H9 (cell line): ENCODE measurements at regions not wholly inside any gene's neighbourhood (a gene's known extent, or its start where the extent isn't known, plus 50 kb on each side); places are given as distances from the start of the nearest gene placed in this dataset.

ENCODE experiments used
- DNase-seq: peaks from one replicate; pipeline ENCODE4 v3.0.0-alpha.2; 2017
- H2AFZ ChIP-seq: one replicate; pipeline ENCODE4 v1.6.1; 2013; ENCODE audit warnings: mild to moderate bottlenecking, low read length, control low read depth, moderate library complexity
- H2AK5ac ChIP-seq: 2 replicates; pipeline ENCODE4 v1.6.1; 2013; ENCODE audit warnings: low read length, control low read depth, mixed read lengths; ENCODE audit not compliant: insufficient read length
- H2BK120ac ChIP-seq: one replicate; pipeline ENCODE4 v1.6.1; 2013; ENCODE audit warnings: low read depth, mild to moderate bottlenecking, low read length, control low read depth, inconsistent platforms; ENCODE audit not compliant: poor library complexity, severe bottlenecking
- H2BK12ac ChIP-seq: 2 replicates; pipeline ENCODE4 v1.6.1; 2013; ENCODE audit warnings: low read length, control low read depth, mixed read lengths, low read depth; ENCODE audit not compliant: insufficient read length
- H2BK15ac ChIP-seq: 2 replicates; pipeline ENCODE4 v1.6.1; 2013; ENCODE audit warnings: low read depth, low read length, control low read depth
- H2BK20ac ChIP-seq: one replicate; pipeline ENCODE4 v1.6.1; 2013; ENCODE audit warnings: low read depth, mild to moderate bottlenecking, low read length, control low read depth, inconsistent platforms; ENCODE audit not compliant: poor library complexity, severe bottlenecking
- H2BK5ac ChIP-seq: 2 replicates; pipeline ENCODE4 v1.6.1; 2013; ENCODE audit warnings: low read length, control low read depth, mixed read lengths; ENCODE audit not compliant: insufficient read length
- H3K14ac ChIP-seq: 2 replicates; pipeline ENCODE4 v1.6.1; 2013; ENCODE audit warnings: low read length, control low read depth; ENCODE audit not compliant: insufficient read depth
- H3K18ac ChIP-seq: 2 replicates; pipeline ENCODE4 v1.6.1; 2013; ENCODE audit warnings: low read depth, mild to moderate bottlenecking, mixed read lengths, low read length, control low read depth; ENCODE audit not compliant: insufficient read length
- H3K23ac ChIP-seq: 2 replicates; pipeline ENCODE4 v1.6.1; 2013; ENCODE audit warnings: low read length, control low read depth, mixed read lengths, low read depth; ENCODE audit not compliant: insufficient read length
- H3K23me2 ChIP-seq: 2 replicates; pipeline ENCODE4 v1.6.1; 2013; ENCODE audit warnings: low read depth, mild to moderate bottlenecking, mixed read lengths, low read length, control low read depth; ENCODE audit not compliant: insufficient read length, poor library complexity, severe bottlenecking
- H3K27ac ChIP-seq: 2 replicates; pipeline ENCODE4 v1.5.1; 2013; ENCODE audit warnings: low read length, control low read depth, mixed read lengths, low read depth; ENCODE audit not compliant: insufficient read length
- H3K27me3 ChIP-seq: 2 replicates; pipeline ENCODE4 v1.6.1; 2013; ENCODE audit warnings: low read length, control low read depth, inconsistent platforms; ENCODE audit not compliant: insufficient read depth
- H3K4ac ChIP-seq: 2 replicates; pipeline ENCODE4 v1.6.1; 2013; ENCODE audit warnings: low read depth, mild to moderate bottlenecking, control low read depth, inconsistent platforms, low read length, moderate library complexity
- H3K4me1 ChIP-seq: 2 replicates; pipeline ENCODE4 v1.6.1; 2013; ENCODE audit warnings: low read length, control low read depth, inconsistent platforms; ENCODE audit not compliant: insufficient read depth
- H3K4me2 ChIP-seq: 2 replicates; pipeline ENCODE4 v1.6.1; 2013; ENCODE audit warnings: low read length, control low read depth, mixed read lengths; ENCODE audit not compliant: insufficient read length, insufficient read depth
- H3K56ac ChIP-seq: 2 replicates; pipeline ENCODE4 v1.6.1; 2013; ENCODE audit warnings: low read depth, mild to moderate bottlenecking, mixed read lengths, low read length, control low read depth; ENCODE audit not compliant: insufficient read length
- H3K79me1 ChIP-seq: 2 replicates; pipeline ENCODE4 v1.6.1; 2013; ENCODE audit warnings: low read depth, mild to moderate bottlenecking, moderate library complexity, low read length, control low read depth, inconsistent platforms; ENCODE audit not compliant: insufficient read depth, poor library complexity, severe bottlenecking
- H3K79me2 ChIP-seq: 2 replicates; pipeline ENCODE4 v1.6.1; 2013; ENCODE audit warnings: low read length, control low read depth, inconsistent platforms; ENCODE audit not compliant: insufficient read depth
- H3K9ac ChIP-seq: 2 replicates; pipeline ENCODE4 v1.6.1; 2013; ENCODE audit warnings: low read length, control low read depth, mixed read lengths; ENCODE audit not compliant: insufficient read length; ENCODE audit errors: extremely low read depth
- H3K9me3 ChIP-seq: one replicate; pipeline ENCODE4 v1.6.1; 2013; ENCODE audit warnings: low read depth, low read length, inconsistent platforms; ENCODE audit not compliant: control insufficient read depth
- H3T11ph ChIP-seq: one replicate; pipeline ENCODE4 v1.6.1; 2013; ENCODE audit warnings: mild to moderate bottlenecking, low read length, control low read depth, inconsistent platforms
- H4K20me1 ChIP-seq: one replicate; pipeline ENCODE4 v1.6.1; 2013; ENCODE audit not compliant: control insufficient read depth, insufficient read length, insufficient read depth
- H4K5ac ChIP-seq: 2 replicates; pipeline ENCODE4 v1.6.1; 2013; ENCODE audit warnings: low read depth, mild to moderate bottlenecking, mixed read lengths, low read length, control low read depth; ENCODE audit not compliant: insufficient read length
- H4K8ac ChIP-seq: replicated peaks from 2 replicates; pipeline ENCODE4 v1.6.1; 2013; ENCODE audit warnings: low read length, control low read depth, mixed read lengths, low read depth; ENCODE audit not compliant: insufficient read length
- H4K91ac ChIP-seq: 2 replicates; pipeline ENCODE4 v1.6.1; 2013; ENCODE audit warnings: low read depth, mild to moderate bottlenecking, moderate library complexity, mixed read lengths, low read length, control low read depth; ENCODE audit not compliant: insufficient read length
- H3K27ac Mint-ChIP-seq, 3 experiments: 2 replicates in 2 of 3; 3 replicates in 1 of 3; pipeline ENCODE4 v1.8.0; 2020 to 2021; ENCODE audit warnings: mixed read lengths in 3 of 3, mild to moderate bottlenecking in 1 of 3, moderate library complexity in 1 of 3
- H3K27me3 Mint-ChIP-seq: 2 replicates; pipeline ENCODE4 v1.8.0; 2021; ENCODE audit warnings: low read depth, mild to moderate bottlenecking, moderate library complexity, mixed read lengths
- H3K36me3 Mint-ChIP-seq, 3 experiments: 2 replicates in 2 of 3; 3 replicates in 1 of 3; pipeline ENCODE4 v1.8.0; 2020 to 2021; ENCODE audit warnings: low read depth in 3 of 3, mixed read lengths in 3 of 3; ENCODE audit not compliant: insufficient read depth in 1 of 3
- H3K4me1 Mint-ChIP-seq, 2 experiments: 2 replicates each; pipeline ENCODE4 v1.8.0; 2020; ENCODE audit warnings: mixed read lengths in 2 of 2
- H3K4me3 Mint-ChIP-seq, 2 experiments: 2 replicates in 1 of 2; 3 replicates in 1 of 2; pipeline ENCODE4 v1.8.0; 2020 to 2021; ENCODE audit warnings: mild to moderate bottlenecking in 2 of 2, mixed read lengths in 2 of 2, moderate library complexity in 1 of 2
- H3K9me3 Mint-ChIP-seq, 2 experiments: 2 replicates in 1 of 2; 3 replicates in 1 of 2; pipeline ENCODE4 v1.8.0; 2020; ENCODE audit warnings: mild to moderate bottlenecking in 2 of 2, mixed read lengths in 2 of 2, moderate library complexity in 1 of 2
- TF ChIP-seq, protein P1 (sequence below): fragments of 200-600 bp; sonication (generic); conservative IDR thresholded peaks from 3 replicates; pipeline ENCODE4 v1.8.0; 2021; ENCODE audit warnings: antibody characterized with exemption, mild to moderate bottlenecking

DNA sequence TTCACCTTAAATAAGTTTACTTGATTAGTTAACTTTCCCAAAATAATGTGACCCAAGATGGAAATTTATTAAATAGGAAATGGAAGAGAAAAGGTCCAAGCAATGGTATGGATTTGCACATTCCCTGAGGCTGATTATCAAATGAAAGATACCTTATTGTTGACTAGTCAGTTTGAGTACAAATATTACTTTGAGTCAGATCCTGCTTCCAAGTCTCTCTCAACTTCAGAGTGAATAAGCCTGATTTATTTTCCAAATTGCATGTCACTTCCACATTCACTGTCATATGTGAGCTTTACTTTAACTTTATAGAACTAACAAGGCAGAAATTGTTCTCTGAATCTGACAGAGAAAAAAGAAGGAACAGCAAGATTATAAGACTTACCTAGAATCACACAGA, 520.8 kb downstream of the RAB28 start:
- Histone ChIP-seq H2BK12ac (no peak overlapping the region), H3K9me3 (no peaks in the 10 kb centered on the region), H2BK20ac (no peak overlapping the region), H3K27ac (no peak overlapping the region), H4K8ac (no peak overlapping the region), H3K79me1 (no peaks in the 10 kb centered on the region), H4K91ac (no peak overlapping the region), H3K23ac (no peak overlapping the region), H2BK15ac (no peak overlapping the region), H3K4ac (no peak overlapping the region), H2BK5ac (no peak overlapping the region), H2BK120ac (no peak overlapping the region), H3K4me2 (no peak overlapping the region), H2AFZ (no peak overlapping the region), H3K27me3 (no peaks in the 10 kb centered on the region), H4K20me1 (no peaks in the 10 kb centered on the region), H3K56ac (no peak overlapping the region), H3K9ac (no peak overlapping the region), H3T11ph (no peak overlapping the region), H4K5ac (no peak overlapping the region), H3K79me2 (no peaks in the 10 kb centered on the region), H3K4me1 (no peaks in the 10 kb centered on the region; the same call in 1 of the 2 replicates), H2AK5ac (no peak overlapping the region), H3K14ac (no peak overlapping the region), H3K23me2 (no peaks in the 10 kb centered on the region), H3K18ac (no peak overlapping the region)
- H3K4me1 Mint-ChIP-seq = peaks cover 8 to 13% of the 10 kb centered on the region in 2 experiments
- no peak overlapping the region for H3K27ac Mint-ChIP-seq
- H3K36me3 Mint-ChIP-seq = no peaks in the 10 kb centered on the region
- H3K4me3 Mint-ChIP-seq = no peak overlapping the region
- no peaks in the 10 kb centered on the region for H3K27me3 Mint-ChIP-seq
- TF ChIP-seq, protein P1, sequence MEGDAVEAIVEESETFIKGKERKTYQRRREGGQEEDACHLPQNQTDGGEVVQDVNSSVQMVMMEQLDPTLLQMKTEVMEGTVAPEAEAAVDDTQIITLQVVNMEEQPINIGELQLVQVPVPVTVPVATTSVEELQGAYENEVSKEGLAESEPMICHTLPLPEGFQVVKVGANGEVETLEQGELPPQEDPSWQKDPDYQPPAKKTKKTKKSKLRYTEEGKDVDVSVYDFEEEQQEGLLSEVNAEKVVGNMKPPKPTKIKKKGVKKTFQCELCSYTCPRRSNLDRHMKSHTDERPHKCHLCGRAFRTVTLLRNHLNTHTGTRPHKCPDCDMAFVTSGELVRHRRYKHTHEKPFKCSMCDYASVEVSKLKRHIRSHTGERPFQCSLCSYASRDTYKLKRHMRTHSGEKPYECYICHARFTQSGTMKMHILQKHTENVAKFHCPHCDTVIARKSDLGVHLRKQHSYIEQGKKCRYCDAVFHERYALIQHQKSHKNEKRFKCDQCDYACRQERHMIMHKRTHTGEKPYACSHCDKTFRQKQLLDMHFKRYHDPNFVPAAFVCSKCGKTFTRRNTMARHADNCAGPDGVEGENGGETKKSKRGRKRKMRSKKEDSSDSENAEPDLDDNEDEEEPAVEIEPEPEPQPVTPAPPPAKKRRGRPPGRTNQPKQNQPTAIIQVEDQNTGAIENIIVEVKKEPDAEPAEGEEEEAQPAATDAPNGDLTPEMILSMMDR = no peak
- no peaks in the 10 kb centered on the region for H3K9me3 Mint-ChIP-seq
- DNase-seq = no peak
